ENCODE measurements at regions not wholly inside any gene's neighbourhood (a gene's known extent, or its start where the extent isn't known, plus 50 kb on each side); places are given as distances from the start of the nearest gene placed in this dataset.

- no peak for TF ChIP-seq POLR2A (IDR thresholded peaks at IDR 0.05)
- TF ChIP-seq CTCF (IDR thresholded peaks at IDR 0.05): no peak
Measured at GRCh38 chr1:216983823-216984222, 260.6 kb upstream of the ESRRG start.
